ENCODE measurements at regions not wholly inside any gene's neighbourhood (a gene's known extent, or its start where the extent isn't known, plus 50 kb on each side); places are given as distances from the start of the nearest gene placed in this dataset.

DNA sequence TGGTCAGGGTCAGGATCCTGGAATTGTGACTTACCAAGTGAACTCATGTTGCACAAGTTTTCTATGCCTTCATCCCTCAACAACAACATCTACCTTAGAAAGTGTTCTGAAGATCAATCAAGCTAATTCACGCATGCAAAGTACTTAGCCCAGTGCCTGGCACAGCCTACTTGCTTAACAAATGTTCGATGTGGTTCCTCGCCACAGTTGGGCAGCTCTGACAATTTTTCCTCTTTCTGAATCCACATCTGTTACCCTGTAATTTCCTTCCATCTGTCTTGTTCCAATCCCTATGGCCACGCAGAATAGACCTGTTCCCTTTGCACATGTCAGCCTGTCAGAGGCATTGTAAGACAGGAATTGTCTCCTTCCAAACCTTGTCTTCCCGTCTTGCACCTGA lies 1415.2 kb downstream of the TBC1D22A start:
- no peaks in the 10 kb centered on the region for H3K4me1 ChIP-seq (ENCODE audit: control insufficient read depth in 1 of 2, low read depth in 2 of 2)
- H3K36me3 ChIP-seq = no peaks in the 10 kb centered on the region
- ATAC-seq (ENCODE audit: insufficient number of reproducible peaks, low FRiP score, low read depth) = no peak
- no peaks in the 10 kb centered on the region for H3K9me3 ChIP-seq
- DNase-seq (ENCODE audit: low spot score) = no peak
- H3K27ac ChIP-seq = no peak overlapping the region
- no peak for TF ChIP-seq CTCF (IDR thresholded peaks at IDR 0.05)
- H3K27me3 ChIP-seq (replicated peaks; ENCODE audit: insufficient read depth) = no peaks in the 10 kb centered on the region
- no peak overlapping the region for H3K4me3 ChIP-seq

GRCh38 chr22:48175721-48176120 lies 1413.3 kb downstream of the TBC1D22A start:
- no peak for ATAC-seq (ENCODE audit: insufficient number of reproducible peaks, low FRiP score, low read depth)
- H3K27me3 ChIP-seq (replicated peaks; ENCODE audit: insufficient read depth) = no peaks in the 10 kb centered on the region
- H3K9me3 ChIP-seq = no peaks in the 10 kb centered on the region
- no peak overlapping the region for H3K4me3 ChIP-seq
- no peaks in the 10 kb centered on the region for H3K4me1 ChIP-seq (ENCODE audit: control insufficient read depth in 1 of 2, low read depth in 2 of 2)
- H3K36me3 ChIP-seq = no peaks in the 10 kb centered on the region
- no peak for DNase-seq (ENCODE audit: low spot score)
- H3K27ac ChIP-seq = no peak overlapping the region
- no peak for TF ChIP-seq CTCF (IDR thresholded peaks at IDR 0.05)

- no peak overlapping the region for H3K4me3 ChIP-seq
- H3K36me3 ChIP-seq = no peaks in the 10 kb centered on the region
- H3K27ac ChIP-seq = no peak overlapping the region
- DNase-seq (ENCODE audit: low spot score) (no peak), ATAC-seq (ENCODE audit: insufficient number of reproducible peaks, low FRiP score, low read depth) (no peak)
- no peak for TF ChIP-seq CTCF (IDR thresholded peaks at IDR 0.05)
- H3K9me3 ChIP-seq = no peaks in the 10 kb centered on the region
- no peaks in the 10 kb centered on the region for H3K4me1 ChIP-seq (ENCODE audit: control insufficient read depth in 1 of 2, low read depth in 2 of 2)
- no peaks in the 10 kb centered on the region for H3K27me3 ChIP-seq (replicated peaks; ENCODE audit: insufficient read depth)
These were observed 1411.3 kb downstream of the TBC1D22A start for GRCh38 chr22:48173773-48174160.

DNA sequence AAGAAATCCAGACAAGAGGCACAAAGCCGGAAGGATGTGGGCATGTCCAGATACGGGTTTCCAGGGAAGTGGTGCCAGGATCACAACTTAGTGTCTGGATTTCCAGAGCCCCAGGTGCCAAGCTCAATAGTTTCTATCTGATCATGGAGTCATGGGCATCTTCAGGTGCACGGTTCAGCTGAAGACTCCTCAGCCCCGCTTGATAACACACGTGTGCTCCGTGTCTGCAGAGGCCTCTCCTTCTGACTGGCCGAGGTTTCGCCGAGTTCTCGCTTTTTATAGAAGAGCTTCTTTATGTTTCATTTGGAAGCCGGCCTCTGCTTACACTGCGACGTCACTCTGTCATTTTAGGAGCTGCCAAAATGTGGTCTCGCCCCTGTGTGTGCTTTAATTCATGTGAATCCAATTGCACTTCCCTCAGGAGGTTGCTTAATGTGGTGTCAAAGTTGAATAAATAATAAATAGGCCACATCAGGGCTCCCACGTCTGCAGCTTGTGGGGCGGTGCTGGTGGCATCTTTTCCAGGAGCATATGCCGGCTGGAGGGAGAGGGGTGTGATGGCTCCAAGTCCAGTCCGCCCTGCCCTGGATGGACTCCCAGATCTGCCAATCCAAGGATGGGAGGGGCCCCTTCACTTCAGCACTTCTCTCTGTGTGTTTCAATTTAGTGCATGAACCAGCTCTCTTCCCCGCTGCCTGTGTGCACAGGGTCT lies 1410.8 kb downstream of the TBC1D22A start:
- Histone ChIP-seq H3K4me3 (no peak overlapping the region), H3K27ac (no peak overlapping the region), H3K9me3 (no peaks in the 10 kb centered on the region), H3K4me1 (ENCODE audit: control insufficient read depth in 1 of 2, low read depth in 2 of 2) (no peaks in the 10 kb centered on the region), H3K36me3 (no peaks in the 10 kb centered on the region), H3K27me3 (replicated peaks; ENCODE audit: insufficient read depth) (no peaks in the 10 kb centered on the region)
- no peak for ATAC-seq (ENCODE audit: insufficient number of reproducible peaks, low FRiP score, low read depth)
- DNase-seq (ENCODE audit: low spot score) = no peak
- TF ChIP-seq CTCF (IDR thresholded peaks at IDR 0.05) = no peak

GRCh38 chr22:48171271-48171691 lies 1408.8 kb downstream of the TBC1D22A start:
- Histone ChIP-seq H3K36me3 (no peaks in the 10 kb centered on the region), H3K9me3 (no peaks in the 10 kb centered on the region), H3K4me1 (ENCODE audit: control insufficient read depth in 1 of 2, low read depth in 2 of 2) (no peaks in the 10 kb centered on the region), H3K27ac (no peak overlapping the region), H3K27me3 (replicated peaks; ENCODE audit: insufficient read depth) (no peaks in the 10 kb centered on the region), H3K4me3 (no peak overlapping the region)
- ATAC-seq (ENCODE audit: insufficient number of reproducible peaks, low FRiP score, low read depth) = no peak
- TF ChIP-seq CTCF (IDR thresholded peaks at IDR 0.05) = no peak
- no peak for DNase-seq (ENCODE audit: low spot score)
